Endothelial cell of umbilical vein (primary cell): ENCODE measurements at regions not wholly inside any gene's neighbourhood (a gene's known extent, or its start where the extent isn't known, plus 50 kb on each side); places are given as distances from the start of the nearest gene placed in this dataset.

ENCODE experiments used
- BruUV-seq: library from RNA; stranded (reverse); fragments of 400-500 nt; replicated peaks from 2 replicates; lab custom pipeline; 2021; lab: Mats Ljungman, UMichigan
- CTCF ChIA-PET: fragments of 300-600, 350-600 bp; sonication (Branson Sonifier 250); formaldehyde crosslinking; loops from one replicate; lab custom pipeline; 2021; ENCODE audit warnings: antibody characterized with exemption, inconsistent platforms; lab: Charles Lee
- POLR2A ChIA-PET: fragments of 300-600, 350-600 bp; sonication (Branson Sonifier 250); formaldehyde crosslinking; loops from one replicate; lab custom pipeline; 2021; ENCODE audit warnings: antibody characterized with exemption, inconsistent platforms; lab: Charles Lee
- DNase-seq: peaks from one replicate; pipeline ENCODE4 v3.0.0-alpha.2; 2011; ENCODE audit warnings: low read depth, low spot score
- FAIRE-seq: peaks from 2 replicates; lab custom pipeline; 2011; peaks lifted over from hg19 to GRCh38; lab: Jason Lieb, UNC
- H2AFZ ChIP-seq: 2 replicates; pipeline ENCODE4 v1.6.0; 2012; ENCODE audit warnings: low read depth, low read length, control low read depth, inconsistent platforms
- H3K27ac ChIP-seq: 2 replicates; pipeline ENCODE4 v1.5.1; 2011; ENCODE audit warnings: low read depth, mild to moderate bottlenecking, control low read depth, low read length, moderate library complexity; ENCODE audit not compliant: insufficient read depth
- H3K27me3 ChIP-seq, 2 experiments: 2 replicates each; pipeline versions ENCODE4 v1.6.0 to v1.6.1; 2011; ENCODE audit warnings: low read length in 2 of 2, mixed read lengths in 1 of 2; ENCODE audit not compliant: control insufficient read depth in 2 of 2, insufficient read depth in 2 of 2
- H3K36me3 ChIP-seq, 2 experiments: 2 replicates in 1 of 2; 3 replicates in 1 of 2; pipeline ENCODE4 v1.5.1; 2011; ENCODE audit warnings: low read length in 2 of 2, mild to moderate bottlenecking in 1 of 2, moderate library complexity in 1 of 2; ENCODE audit not compliant: control insufficient read depth in 2 of 2, insufficient read depth in 2 of 2; ENCODE audit errors: extremely low read depth in 1 of 2
- H3K4me1 ChIP-seq: 3 replicates; pipeline ENCODE4 v1.5.1; 2011; ENCODE audit warnings: mild to moderate bottlenecking, low read length; ENCODE audit not compliant: control insufficient read depth, insufficient read depth; ENCODE audit errors: extremely low read depth
- H3K4me2 ChIP-seq: 2 replicates; pipeline ENCODE4 v1.6.1; 2011; ENCODE audit warnings: low read length, control low read depth, mixed read lengths; ENCODE audit not compliant: insufficient read depth
- H3K4me3 ChIP-seq, 3 experiments: fragments of 200-600 bp in 1 of 3; sonication (generic), shearing (Covaris generic) in 1 of 3; replicated peaks in 1 of 3; 2 replicates each; pipeline ENCODE4 v1.5.1; 2011 to 2016; ENCODE audit warnings: control low read depth in 3 of 3, low read length in 3 of 3, mild to moderate bottlenecking in 2 of 3, inconsistent platforms in 1 of 3, low read depth in 1 of 3, moderate library complexity in 1 of 3; ENCODE audit not compliant: insufficient read depth in 1 of 3
- H3K79me2 ChIP-seq: 2 replicates; pipeline ENCODE4 v1.6.0; 2012; ENCODE audit warnings: low read length, inconsistent platforms; ENCODE audit not compliant: control insufficient read depth, insufficient read depth
- H3K9ac ChIP-seq: replicated peaks from 2 replicates; pipeline ENCODE3; 2011; ENCODE audit warnings: low read length, control low read depth; ENCODE audit not compliant: insufficient read depth; ENCODE audit errors: extremely low read depth
- H3K9me1 ChIP-seq: replicated peaks from 3 replicates; pipeline ENCODE4 v1.6.0; 2011; ENCODE audit warnings: mild to moderate bottlenecking, low read length; ENCODE audit not compliant: control insufficient read depth, insufficient read depth; ENCODE audit errors: extremely low read depth
- H3K9me3 ChIP-seq: replicated peaks from 2 replicates; pipeline ENCODE4 v1.5.1; 2012; ENCODE audit warnings: low read length, inconsistent platforms; ENCODE audit not compliant: control insufficient read depth, insufficient read depth
- H4K20me1 ChIP-seq: replicated peaks from 2 replicates; pipeline ENCODE3; 2011; ENCODE audit warnings: mild to moderate bottlenecking, low read length; ENCODE audit not compliant: control insufficient read depth, insufficient read depth; ENCODE audit errors: extremely low read depth
- EZH2 ChIP-seq: IDR thresholded peaks from 2 replicates; pipeline ENCODE4 v1.6.1; 2012; ENCODE audit warnings: borderline replicate concordance, low read depth, mild to moderate bottlenecking, moderate library complexity, low read length, inconsistent platforms; ENCODE audit not compliant: severe bottlenecking
- FOS ChIP-seq: IDR thresholded peaks from 2 replicates; pipeline ENCODE4 v1.6.1; 2011; ENCODE audit warnings: mild to moderate bottlenecking, low read length, moderate library complexity, borderline replicate concordance; ENCODE audit not compliant: insufficient read depth
- GATA2 ChIP-seq: IDR thresholded peaks from 2 replicates; pipeline ENCODE4 v1.7.0; 2011; ENCODE audit warnings: low read depth, mild to moderate bottlenecking, moderate library complexity, mixed read lengths, low read length; ENCODE audit not compliant: insufficient read length, insufficient read depth
- JUN ChIP-seq: IDR thresholded peaks from 2 replicates; pipeline ENCODE4 v1.6.1; 2011; ENCODE audit warnings: borderline replicate concordance, low read depth; ENCODE audit not compliant: insufficient read length, insufficient read depth
- POLR2A ChIP-seq: IDR thresholded peaks from 2 replicates; pipeline ENCODE4 v1.6.1; 2012; ENCODE audit warnings: low read depth, mild to moderate bottlenecking, control low read depth, low read length
- POLR2AphosphoS5 ChIP-seq: IDR thresholded peaks from 2 replicates; pipeline ENCODE4 v1.6.1; 2012; ENCODE audit warnings: low read depth, mild to moderate bottlenecking, control low read depth, low read length, moderate library complexity; ENCODE audit not compliant: insufficient read depth
- dilution Hi-C: fragments of 300-500 bp; cut with MboI; formaldehyde crosslinking; loops from one replicate; pipeline ENCODE4 v1.15.0; 2019; ENCODE audit warnings: low sequenced_read_pairs; ENCODE audit not compliant: extremely low pct_ligation_motif_present
- intact Hi-C: fragments of 100-400 bp; cut with micrococcal nuclease; formaldehyde crosslinking; loops from one replicate; pipeline ENCODE4 v1.10.0; 2022
- TF ChIP-seq, protein P1 (sequence below), 2 donors: IDR thresholded peaks; 1 replicate in 1 of 2; 2 replicates in 1 of 2; pipeline ENCODE4 v1.5.1; 2011; ENCODE audit warnings: low read length in 2 of 2, mild to moderate bottlenecking in 2 of 2, moderate library complexity in 2 of 2, control low read depth in 1 of 2, inconsistent platforms in 1 of 2, low read depth in 1 of 2; ENCODE audit not compliant: insufficient read depth in 1 of 2; ENCODE audit errors: extremely low read depth in 1 of 2
- TF ChIP-seq, protein P2 (sequence below): IDR thresholded peaks from 2 replicates; pipeline ENCODE4 v1.6.1; 2011; ENCODE audit not compliant: insufficient read depth, insufficient read length

DNA sequence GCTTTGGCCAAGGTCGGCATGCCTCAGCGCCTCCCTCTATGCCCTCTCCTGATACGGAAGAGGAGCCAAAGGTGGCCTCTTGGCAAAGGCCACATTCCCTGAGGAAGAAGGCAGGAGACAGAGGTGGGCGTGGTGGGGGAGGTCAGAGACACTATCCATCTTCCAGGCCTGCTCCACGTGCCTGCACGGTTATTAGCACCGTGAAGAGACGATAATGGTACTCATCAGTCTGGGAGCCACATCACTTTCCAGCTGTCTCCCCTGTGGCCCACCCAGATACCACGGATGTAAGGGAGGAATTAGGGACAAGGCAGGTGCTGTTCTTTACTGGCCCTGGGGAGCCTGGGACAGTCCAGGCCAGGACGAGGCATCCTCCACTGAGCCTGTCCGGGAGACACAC, 354.3 kb downstream of the MN1 start:
- FAIRE-seq (no peak), DNase-seq (no peak)
- ChIA-PET CTCF (no interaction called here), POLR2A (no interaction called here)
- Histone ChIP-seq H4K20me1 (no peaks in the 10 kb centered on the region), H3K4me2 (no peak overlapping the region), H3K27ac (no peak overlapping the region), H3K9me1 (no peaks in the 10 kb centered on the region), H3K79me2 (no peaks in the 10 kb centered on the region), H3K27me3 (peaks cover 0 to 6% of the 10 kb centered on the region in 2 experiments), H3K9me3 (no peaks in the 10 kb centered on the region), H3K9ac (no peak overlapping the region), H3K36me3 (no peaks in the 10 kb centered on the region), H2AFZ (no peak overlapping the region), H3K4me3 (no peak overlapping the region), H3K4me1 (no peaks in the 10 kb centered on the region)
- intact Hi-C loops (no loop called here), dilution Hi-C loops (no loop called here)
- TF ChIP-seq POLR2A (no peak), EZH2 (no peak)
- no TSS peak for BruUV-seq

DNA sequence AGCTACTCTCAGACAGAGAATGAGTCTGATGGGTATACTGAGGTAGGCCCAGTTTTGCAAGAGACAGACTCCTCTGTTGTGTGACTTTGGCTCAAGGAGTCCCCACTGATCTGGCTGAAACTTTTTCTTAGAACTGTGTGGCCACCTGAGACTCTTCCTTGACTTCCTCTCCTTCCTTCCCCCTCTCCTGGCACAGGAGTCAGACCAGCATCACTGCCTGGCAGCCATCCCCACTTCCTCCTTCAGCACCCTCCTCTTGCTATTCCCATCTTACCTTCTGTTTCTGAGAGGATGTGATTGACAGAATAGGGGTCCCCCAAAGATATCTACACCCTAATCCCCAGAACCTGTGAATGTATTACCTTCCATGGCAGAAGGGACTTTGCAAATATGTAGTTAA, 351.1 kb downstream of the MN1 start:
- POLR2A ChIA-PET: no interaction called here

More for the DNA sequence above, 351.1 kb downstream of the MN1 start:
- Histone ChIP-seq H3K36me3 (no peaks in the 10 kb centered on the region), H3K79me2 (no peaks in the 10 kb centered on the region), H3K4me3 (no peak overlapping the region), H4K20me1 (no peaks in the 10 kb centered on the region), H3K27ac (no peak overlapping the region), H3K4me2 (no peak overlapping the region), H3K9ac (no peak overlapping the region), H3K9me1 (no peaks in the 10 kb centered on the region), H3K9me3 (no peaks in the 10 kb centered on the region), H3K27me3 (peaks cover 0 to 6% of the 10 kb centered on the region in 2 experiments), H2AFZ (no peak overlapping the region), H3K4me1 (no peaks in the 10 kb centered on the region)
- FAIRE-seq (no peak), DNase-seq (no peak)
- no TSS peak for BruUV-seq
- intact Hi-C loops: no loop called here
- TF ChIP-seq, protein P1, sequence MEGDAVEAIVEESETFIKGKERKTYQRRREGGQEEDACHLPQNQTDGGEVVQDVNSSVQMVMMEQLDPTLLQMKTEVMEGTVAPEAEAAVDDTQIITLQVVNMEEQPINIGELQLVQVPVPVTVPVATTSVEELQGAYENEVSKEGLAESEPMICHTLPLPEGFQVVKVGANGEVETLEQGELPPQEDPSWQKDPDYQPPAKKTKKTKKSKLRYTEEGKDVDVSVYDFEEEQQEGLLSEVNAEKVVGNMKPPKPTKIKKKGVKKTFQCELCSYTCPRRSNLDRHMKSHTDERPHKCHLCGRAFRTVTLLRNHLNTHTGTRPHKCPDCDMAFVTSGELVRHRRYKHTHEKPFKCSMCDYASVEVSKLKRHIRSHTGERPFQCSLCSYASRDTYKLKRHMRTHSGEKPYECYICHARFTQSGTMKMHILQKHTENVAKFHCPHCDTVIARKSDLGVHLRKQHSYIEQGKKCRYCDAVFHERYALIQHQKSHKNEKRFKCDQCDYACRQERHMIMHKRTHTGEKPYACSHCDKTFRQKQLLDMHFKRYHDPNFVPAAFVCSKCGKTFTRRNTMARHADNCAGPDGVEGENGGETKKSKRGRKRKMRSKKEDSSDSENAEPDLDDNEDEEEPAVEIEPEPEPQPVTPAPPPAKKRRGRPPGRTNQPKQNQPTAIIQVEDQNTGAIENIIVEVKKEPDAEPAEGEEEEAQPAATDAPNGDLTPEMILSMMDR (IDR thresholded peaks at IDR 0.05; ENCODE audit: extremely low read depth in 1 of 2, insufficient read depth in 1 of 2, low read depth in 1 of 2, low read length in 2 of 2): no peak
- TF ChIP-seq FOS (no peak), EZH2 (no peak), JUN (no peak), GATA2 (no peak), POLR2AphosphoS5 (no peak), POLR2A (no peak)
- TF ChIP-seq, protein P2, sequence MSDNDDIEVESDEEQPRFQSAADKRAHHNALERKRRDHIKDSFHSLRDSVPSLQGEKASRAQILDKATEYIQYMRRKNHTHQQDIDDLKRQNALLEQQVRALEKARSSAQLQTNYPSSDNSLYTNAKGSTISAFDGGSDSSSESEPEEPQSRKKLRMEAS: no peak
- dilution Hi-C loops: no loop called here
- CTCF ChIA-PET: no interaction called here
